Uterus (tissue), 3 donors: ENCODE measurements at regions not wholly inside any gene's neighbourhood (a gene's known extent, or its start where the extent isn't known, plus 50 kb on each side); places are given as distances from the start of the nearest gene placed in this dataset.
"Not testable (repeated sequence)": the region's sequence is repeated elsewhere in the genome, so short reads cannot be mapped to it uniquely, and the experiment has no call there.

Source experiments
- DNase-seq, 2 donors: peaks; one replicate each; pipeline ENCODE4 v3.0.0-alpha.2; 2019 to 2020
- H3K27ac ChIP-seq, 2 donors: fragments of 200-600 bp; sonication (generic); 1 replicate in 1 of 2; 2 replicates in 1 of 2; pipeline ENCODE4 v1.5.1; 2016 to 2018
- H3K27me3 ChIP-seq, 2 donors: fragments of 200-600 bp; sonication (generic); one replicate each; pipeline ENCODE4 v1.5.1; 2018 to 2019; ENCODE audit warnings: control low read depth in 1 of 2
- H3K36me3 ChIP-seq, 2 donors: fragments of 200-600 bp; sonication (generic); one replicate each; pipeline ENCODE4 v1.5.1; 2019; ENCODE audit warnings: control low read depth in 1 of 2
- H3K4me1 ChIP-seq, 2 donors: fragments of 200-600 bp; sonication (generic); one replicate each; pipeline ENCODE4 v1.5.1; 2018 to 2019; ENCODE audit warnings: control low read depth in 1 of 2
- H3K4me3 ChIP-seq, 2 donors: fragments of 200-600 bp; sonication (generic); 1 replicate in 1 of 2; 2 replicates in 1 of 2; pipeline ENCODE4 v1.5.1; 2018 to 2019; ENCODE audit warnings: mild to moderate bottlenecking in 1 of 2
- H3K9me3 ChIP-seq, 2 donors: fragments of 200-600 bp; sonication (generic); one replicate each; pipeline ENCODE4 v1.5.1; 2019; ENCODE audit warnings: control low read depth in 1 of 2
- POLR2A ChIP-seq, 2 donors: fragments of 450-650 bp; IDR thresholded peaks; one replicate each; pipeline ENCODE4 v1.6.1; 2016; ENCODE audit warnings: antibody characterized with exemption in 2 of 2, mild to moderate bottlenecking in 1 of 2, moderate library complexity in 1 of 2
- intact Hi-C: fragments of 100-400 bp; cut with DNase I; formaldehyde crosslinking; loops from one replicate; pipeline ENCODE4 v1.15.1; 2023; ENCODE audit warnings: low total_unique reads
- TF ChIP-seq, protein P1 (sequence below), 4 experiments: fragments of 200-600 bp in 2 of 4; fragments of 450-650 bp in 2 of 4; sonication (generic) in 2 of 4; IDR thresholded peaks; one replicate each; pipeline ENCODE4 v1.5.1; 2016 to 2019; ENCODE audit warnings: antibody characterized with exemption in 4 of 4, mild to moderate bottlenecking in 2 of 4, moderate library complexity in 1 of 4
- donor health status: DM: yes; HTN: yes; CAD: no.

DNA sequence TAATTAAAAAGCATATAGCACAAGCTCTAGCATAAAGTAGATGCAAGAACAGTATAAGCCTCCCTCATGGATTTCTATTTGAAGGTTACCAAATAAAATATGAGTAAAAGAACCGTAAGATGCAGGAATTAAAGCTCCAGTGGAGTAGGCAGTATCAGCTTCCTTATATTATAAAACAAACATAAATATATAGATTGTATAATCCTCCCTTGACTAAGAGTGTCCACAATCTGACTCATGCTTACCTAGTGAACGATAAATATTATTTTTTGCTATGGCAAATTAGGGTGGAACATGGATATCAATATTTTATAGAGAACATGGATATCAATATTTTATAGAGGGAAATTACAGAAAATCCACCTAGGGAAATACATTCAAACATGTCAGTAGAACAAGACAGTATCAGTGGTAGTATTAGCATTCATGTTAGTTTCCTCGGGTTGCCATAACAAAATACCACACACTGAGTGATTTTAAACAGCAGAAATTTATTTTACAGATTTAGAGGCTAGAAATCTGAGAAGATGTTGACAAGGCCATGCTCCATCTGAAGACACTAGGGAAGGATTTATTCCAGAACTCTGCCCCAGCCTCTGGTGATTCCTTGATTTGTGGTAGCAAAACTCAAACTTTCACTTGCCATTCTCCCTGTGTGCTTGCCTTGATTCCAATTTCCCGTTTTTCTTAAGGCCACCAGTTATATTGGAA, 1521.3 kb downstream of the SI start:
- TF ChIP-seq, protein P1, sequence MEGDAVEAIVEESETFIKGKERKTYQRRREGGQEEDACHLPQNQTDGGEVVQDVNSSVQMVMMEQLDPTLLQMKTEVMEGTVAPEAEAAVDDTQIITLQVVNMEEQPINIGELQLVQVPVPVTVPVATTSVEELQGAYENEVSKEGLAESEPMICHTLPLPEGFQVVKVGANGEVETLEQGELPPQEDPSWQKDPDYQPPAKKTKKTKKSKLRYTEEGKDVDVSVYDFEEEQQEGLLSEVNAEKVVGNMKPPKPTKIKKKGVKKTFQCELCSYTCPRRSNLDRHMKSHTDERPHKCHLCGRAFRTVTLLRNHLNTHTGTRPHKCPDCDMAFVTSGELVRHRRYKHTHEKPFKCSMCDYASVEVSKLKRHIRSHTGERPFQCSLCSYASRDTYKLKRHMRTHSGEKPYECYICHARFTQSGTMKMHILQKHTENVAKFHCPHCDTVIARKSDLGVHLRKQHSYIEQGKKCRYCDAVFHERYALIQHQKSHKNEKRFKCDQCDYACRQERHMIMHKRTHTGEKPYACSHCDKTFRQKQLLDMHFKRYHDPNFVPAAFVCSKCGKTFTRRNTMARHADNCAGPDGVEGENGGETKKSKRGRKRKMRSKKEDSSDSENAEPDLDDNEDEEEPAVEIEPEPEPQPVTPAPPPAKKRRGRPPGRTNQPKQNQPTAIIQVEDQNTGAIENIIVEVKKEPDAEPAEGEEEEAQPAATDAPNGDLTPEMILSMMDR (IDR thresholded peaks at IDR 0.05), result no peak
- no peak for TF ChIP-seq POLR2A (IDR thresholded peaks at IDR 0.05)
- intact Hi-C loops, result no loop called here
- Histone ChIP-seq H3K27me3 (no peaks in the 10 kb centered on the region), H3K27ac (no peak overlapping the region), H3K36me3 (no peaks in the 10 kb centered on the region), H3K4me3 (no peak overlapping the region), H3K4me1 (no peaks in the 10 kb centered on the region), H3K9me3 (no peaks in the 10 kb centered on the region)
- DNase-seq, result no peak

DNA sequence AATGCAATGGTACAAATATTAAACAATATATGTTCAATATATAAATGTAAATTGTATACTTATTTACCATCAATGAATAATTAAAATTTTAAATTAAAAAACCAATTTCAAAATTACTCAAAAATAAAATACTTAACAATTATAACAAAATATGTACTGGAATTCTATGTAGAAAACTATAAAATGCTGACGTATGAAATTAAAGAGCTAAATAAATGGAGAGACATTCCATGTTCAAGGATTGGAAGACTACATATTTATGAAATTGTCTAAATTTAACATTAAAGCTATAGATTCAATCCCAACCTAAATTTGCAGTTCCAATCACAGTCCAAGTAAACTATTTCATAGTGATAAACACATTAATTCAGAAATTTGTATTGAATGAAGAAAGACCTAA, 1522.4 kb downstream of the SI start:
- H3K4me3 ChIP-seq, result no peak overlapping the region

DNA sequence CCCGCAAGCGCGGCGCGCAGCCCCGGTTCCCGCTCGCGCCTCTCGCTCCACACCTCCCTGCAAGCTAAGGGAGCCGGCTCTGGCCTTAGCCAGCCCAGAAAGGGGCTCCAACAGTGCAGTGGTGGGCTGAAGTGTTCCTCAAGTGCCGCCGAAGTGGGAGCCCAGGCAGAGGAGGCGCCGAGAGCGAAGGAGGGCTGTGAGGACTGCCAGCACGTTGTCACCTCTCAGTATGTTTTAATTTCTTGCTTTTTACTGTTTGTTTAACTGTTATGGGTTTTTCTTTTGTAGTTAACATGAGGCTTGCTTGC, 1525.7 kb downstream of the SI start:
- no peak for DNase-seq
- H3K27me3 ChIP-seq, result no peaks in the 10 kb centered on the region
- H3K9me3 ChIP-seq, result no peaks in the 10 kb centered on the region
- no peaks in the 10 kb centered on the region for H3K4me1 ChIP-seq
- TF ChIP-seq, protein P1 (IDR thresholded peaks at IDR 0.05), result no peak
- TF ChIP-seq POLR2A (IDR thresholded peaks at IDR 0.05), result no peak
- no peaks in the 10 kb centered on the region for H3K36me3 ChIP-seq
- intact Hi-C loops, result no loop called here
- H3K27ac ChIP-seq, result no peak overlapping the region
- H3K4me3 ChIP-seq, result no peak overlapping the region

More for the DNA sequence above, 1522.4 kb downstream of the SI start:
- TF ChIP-seq, protein P1 (IDR thresholded peaks at IDR 0.05), result no peak
- no peak for TF ChIP-seq POLR2A (IDR thresholded peaks at IDR 0.05)
- no peaks in the 10 kb centered on the region for H3K9me3 ChIP-seq
- no peaks in the 10 kb centered on the region for H3K27me3 ChIP-seq
- no peaks in the 10 kb centered on the region for H3K36me3 ChIP-seq
- H3K27ac ChIP-seq, result no peak overlapping the region
- intact Hi-C loops, result no loop called here
- no peaks in the 10 kb centered on the region for H3K4me1 ChIP-seq
- DNase-seq, result no peak

DNA sequence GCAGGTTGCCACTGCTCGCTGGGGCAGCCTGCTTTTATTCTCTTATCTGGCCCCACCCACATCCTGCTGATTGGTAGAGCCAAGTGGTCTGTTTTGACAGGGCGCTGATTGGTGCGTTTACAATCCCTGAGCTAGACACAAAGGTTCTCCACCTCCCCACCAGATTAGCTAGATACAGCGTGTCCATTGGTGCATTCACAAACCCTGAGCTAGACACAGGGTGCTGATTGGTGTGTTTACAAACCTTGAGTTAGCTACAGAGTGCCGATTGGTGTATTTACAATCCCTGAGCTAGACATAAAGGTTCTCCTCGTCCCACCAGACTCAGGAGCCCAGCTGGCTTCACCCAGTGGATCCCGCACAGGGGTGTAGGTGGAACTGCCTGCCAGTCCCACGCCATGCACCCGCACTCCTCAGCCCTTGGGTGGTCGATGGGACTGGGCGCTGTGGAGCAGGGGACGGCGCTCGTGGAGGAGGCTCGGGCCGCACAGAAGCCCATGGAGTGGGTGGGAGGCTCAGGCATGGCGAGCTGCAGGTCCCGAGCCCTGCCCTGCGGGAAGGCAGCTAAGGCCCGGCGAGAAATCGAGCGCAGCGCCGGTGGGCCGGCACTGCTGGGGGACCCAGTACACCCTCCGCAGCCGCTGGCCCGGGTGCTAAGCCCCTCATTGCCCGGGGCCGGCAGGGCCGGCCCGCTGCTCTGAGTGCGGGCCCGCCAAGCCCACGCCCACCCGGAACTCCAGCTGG, 1526.2 kb downstream of the SI start:
- H3K4me1 ChIP-seq, H3K27me3 ChIP-seq, intact Hi-C loops: not testable (repeated sequence)

DNA sequence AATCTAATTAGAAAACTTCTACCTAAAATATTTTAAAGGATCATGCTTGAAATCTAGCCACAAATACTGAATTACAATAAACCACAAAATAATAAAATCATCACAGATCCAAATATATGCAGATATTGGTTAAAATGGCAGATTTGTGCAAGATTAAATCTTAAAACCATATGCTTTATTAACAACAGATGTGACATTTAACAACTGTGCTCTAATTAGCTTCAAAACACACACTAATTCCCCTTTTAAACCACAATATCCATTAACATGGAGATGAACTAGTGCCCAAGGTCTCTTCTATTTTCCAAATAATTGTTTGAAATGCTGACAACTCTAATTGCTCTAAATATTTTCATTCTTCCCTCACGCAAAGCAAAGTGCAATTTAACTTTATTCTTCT, 1530.3 kb downstream of the SI start:
- no peak for DNase-seq
- intact Hi-C loops, result no loop called here
- no peak overlapping the region for H3K4me3 ChIP-seq
- no peaks in the 10 kb centered on the region for H3K4me1 ChIP-seq
- no peak for TF ChIP-seq POLR2A (IDR thresholded peaks at IDR 0.05)
- TF ChIP-seq, protein P1 (IDR thresholded peaks at IDR 0.05), result no peak
- H3K36me3 ChIP-seq, result no peaks in the 10 kb centered on the region
- no peaks in the 10 kb centered on the region for H3K27me3 ChIP-seq
- H3K9me3 ChIP-seq, result no peaks in the 10 kb centered on the region
- H3K27ac ChIP-seq, result no peak overlapping the region

More for the DNA sequence above, 1526.2 kb downstream of the SI start:
- H3K36me3 ChIP-seq, H3K9me3 ChIP-seq, H3K4me3 ChIP-seq, DNase-seq, H3K27ac ChIP-seq: not testable (repeated sequence)
